ENCODE measurements at regions not wholly inside any gene's neighbourhood (a gene's known extent, or its start where the extent isn't known, plus 50 kb on each side); places are given as distances from the start of the nearest gene placed in this dataset.

DNA sequence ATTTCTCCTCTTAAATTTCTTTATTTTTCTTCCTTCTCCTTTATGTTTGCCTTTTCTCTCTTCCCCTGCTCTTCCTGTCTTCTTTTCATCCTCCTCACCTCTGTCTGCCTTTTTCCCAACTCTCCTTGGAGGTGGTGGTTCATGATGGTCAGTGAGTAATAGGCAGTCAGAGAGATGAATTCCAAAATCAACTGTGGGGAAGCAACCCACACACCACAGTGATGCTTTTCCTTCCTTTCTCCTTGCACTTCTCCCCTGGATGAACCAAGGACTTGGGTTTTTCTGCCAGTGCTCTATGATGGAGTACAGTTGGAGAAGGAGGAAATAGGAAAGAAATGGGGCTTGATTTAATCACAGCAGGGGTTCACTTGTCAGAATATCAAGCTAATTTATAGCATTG is 153.8 kb downstream of the DCK start:
- H4K20me1 ChIP-seq (replicated peaks; ENCODE audit: control insufficient read depth, extremely low read depth, insufficient read depth, low read length) = no peaks in the 10 kb centered on the region
- no peak overlapping the region for H3K4me2 ChIP-seq (ENCODE audit: insufficient read depth, low read length)
- intact Hi-C loops (cut with micrococcal nuclease) = no loop called here
- no peaks in the 10 kb centered on the region for H3K79me2 ChIP-seq (ENCODE audit: control insufficient read depth, insufficient read depth, low read length)
- ChIA-PET POLR2A (no interaction called here), CTCF (no interaction called here)
- H3K9me3 ChIP-seq (replicated peaks; ENCODE audit: control insufficient read depth, insufficient read depth, low read length) = no peaks in the 10 kb centered on the region
- H3K27me3 ChIP-seq (ENCODE audit: control insufficient read depth in 2 of 2, insufficient read depth in 2 of 2, low read length in 2 of 2) = no peaks in the 10 kb centered on the region
- dilution Hi-C loops (cut with MboI; ENCODE audit: extremely low pct_ligation_motif_present, low sequenced_read_pairs) = no loop called here
- H3K4me1 ChIP-seq (ENCODE audit: control insufficient read depth, extremely low read depth, insufficient read depth, low read length) = no peaks in the 10 kb centered on the region
- H3K4me3 ChIP-seq (replicated peaks in 1 of 3; ENCODE audit: insufficient read depth in 1 of 3, low read depth in 1 of 3, low read length in 3 of 3) = no peak overlapping the region
- H3K36me3 ChIP-seq (ENCODE audit: control insufficient read depth in 2 of 2, extremely low read depth in 1 of 2, insufficient read depth in 2 of 2, low read length in 2 of 2) = no peaks in the 10 kb centered on the region
- H3K9ac ChIP-seq (replicated peaks; ENCODE audit: extremely low read depth, insufficient read depth, low read length) = no peak overlapping the region
- no peaks in the 10 kb centered on the region for H3K9me1 ChIP-seq (replicated peaks; ENCODE audit: control insufficient read depth, extremely low read depth, insufficient read depth, low read length)
- no TSS peak for BruUV-seq (replicated peaks)
- DNase-seq (ENCODE audit: low read depth, low spot score) (no peak), FAIRE-seq (no peak)
- no peak overlapping the region for H2AFZ ChIP-seq (ENCODE audit: low read depth, low read length)
- TF ChIP-seq EZH2 (IDR thresholded peaks at IDR 0.05; ENCODE audit: borderline replicate concordance, low read depth, low read length, severe bottlenecking) (no peak), MYC (IDR thresholded peaks at IDR 0.05; ENCODE audit: low read depth, low read length) (no peak), FOS (IDR thresholded peaks at IDR 0.05; ENCODE audit: borderline replicate concordance, insufficient read depth, low read length) (no peak), POLR2A (IDR thresholded peaks at IDR 0.05; ENCODE audit: low read depth, low read length) (no peak), GATA2 (IDR thresholded peaks at IDR 0.05; ENCODE audit: insufficient read depth, insufficient read length, low read depth, low read length) (no peak), JUN (IDR thresholded peaks at IDR 0.05; ENCODE audit: borderline replicate concordance, insufficient read depth, insufficient read length, low read depth) (no peak), POLR2AphosphoS5 (IDR thresholded peaks at IDR 0.05; ENCODE audit: insufficient read depth, low read depth, low read length) (no peak)
- TF ChIP-seq, protein P1, sequence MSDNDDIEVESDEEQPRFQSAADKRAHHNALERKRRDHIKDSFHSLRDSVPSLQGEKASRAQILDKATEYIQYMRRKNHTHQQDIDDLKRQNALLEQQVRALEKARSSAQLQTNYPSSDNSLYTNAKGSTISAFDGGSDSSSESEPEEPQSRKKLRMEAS (IDR thresholded peaks at IDR 0.05; ENCODE audit: insufficient read depth, insufficient read length) = no peak
- TF ChIP-seq, protein P2, sequence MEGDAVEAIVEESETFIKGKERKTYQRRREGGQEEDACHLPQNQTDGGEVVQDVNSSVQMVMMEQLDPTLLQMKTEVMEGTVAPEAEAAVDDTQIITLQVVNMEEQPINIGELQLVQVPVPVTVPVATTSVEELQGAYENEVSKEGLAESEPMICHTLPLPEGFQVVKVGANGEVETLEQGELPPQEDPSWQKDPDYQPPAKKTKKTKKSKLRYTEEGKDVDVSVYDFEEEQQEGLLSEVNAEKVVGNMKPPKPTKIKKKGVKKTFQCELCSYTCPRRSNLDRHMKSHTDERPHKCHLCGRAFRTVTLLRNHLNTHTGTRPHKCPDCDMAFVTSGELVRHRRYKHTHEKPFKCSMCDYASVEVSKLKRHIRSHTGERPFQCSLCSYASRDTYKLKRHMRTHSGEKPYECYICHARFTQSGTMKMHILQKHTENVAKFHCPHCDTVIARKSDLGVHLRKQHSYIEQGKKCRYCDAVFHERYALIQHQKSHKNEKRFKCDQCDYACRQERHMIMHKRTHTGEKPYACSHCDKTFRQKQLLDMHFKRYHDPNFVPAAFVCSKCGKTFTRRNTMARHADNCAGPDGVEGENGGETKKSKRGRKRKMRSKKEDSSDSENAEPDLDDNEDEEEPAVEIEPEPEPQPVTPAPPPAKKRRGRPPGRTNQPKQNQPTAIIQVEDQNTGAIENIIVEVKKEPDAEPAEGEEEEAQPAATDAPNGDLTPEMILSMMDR (IDR thresholded peaks at IDR 0.05; ENCODE audit: extremely low read depth in 1 of 2, insufficient read depth in 1 of 2, low read depth in 1 of 2, low read length in 2 of 2) = no peak
- no peak overlapping the region for H3K27ac ChIP-seq (ENCODE audit: insufficient read depth, low read depth, low read length)

Measured in endothelial cell of umbilical vein (primary cell).